Adipocyte (in vitro differentiated cells): ENCODE measurements at regions not wholly inside any gene's neighbourhood (a gene's known extent, or its start where the extent isn't known, plus 50 kb on each side); places are given as distances from the start of the nearest gene placed in this dataset.

ENCODE experiments used
- DNase-seq: peaks from one replicate; pipeline ENCODE4 v3.0.0-alpha.2; 2015; ENCODE audit warnings: low read depth
- H3K27me3 ChIP-seq: replicated peaks from 2 replicates; pipeline ENCODE4 v1.7.0; 2013; ENCODE audit warnings: mild to moderate bottlenecking, low read length, moderate library complexity; ENCODE audit not compliant: control insufficient read depth, insufficient read depth
- H3K36me3 ChIP-seq: 2 replicates; pipeline ENCODE4 v1.7.0; 2013; ENCODE audit warnings: low read length, mild to moderate bottlenecking, moderate library complexity; ENCODE audit not compliant: control insufficient read depth, insufficient read depth, severe bottlenecking
- H3K4me1 ChIP-seq: 2 replicates; pipeline ENCODE4 v1.7.0; 2013; ENCODE audit warnings: mild to moderate bottlenecking, low read length, moderate library complexity; ENCODE audit not compliant: control insufficient read depth, insufficient read depth
- H3K4me3 ChIP-seq: 2 replicates; pipeline ENCODE4 v1.7.0; 2013; ENCODE audit warnings: mild to moderate bottlenecking, low read length, moderate library complexity
- H3K9ac ChIP-seq: 2 replicates; pipeline ENCODE4 v1.7.0; 2013; ENCODE audit warnings: mild to moderate bottlenecking, low read length, moderate library complexity
- H3K9me3 ChIP-seq: 2 replicates; pipeline ENCODE4 v1.7.0; 2013; ENCODE audit warnings: mild to moderate bottlenecking, low read length, moderate library complexity; ENCODE audit not compliant: control insufficient read depth

- Histone ChIP-seq H3K9me3 (no peaks in the 10 kb centered on the region), H3K36me3 (no peaks in the 10 kb centered on the region), H3K4me1 (peaks cover 12% of the 10 kb centered on the region), H3K4me3 (no peak overlapping the region), H3K9ac (no peak overlapping the region), H3K27me3 (no peaks in the 10 kb centered on the region)
- DNase-seq: no peak
Measured at GRCh38 chr18:24797981-24798380, 337.5 kb downstream of the HRH4 start.

- H3K36me3 ChIP-seq: no peaks in the 10 kb centered on the region
- no peak overlapping the region for H3K9ac ChIP-seq
- H3K27me3 ChIP-seq: no peaks in the 10 kb centered on the region
- H3K9me3 ChIP-seq: no peaks in the 10 kb centered on the region
- no peak for DNase-seq
- H3K4me1 ChIP-seq: peaks cover 12% of the 10 kb centered on the region
- H3K4me3 ChIP-seq: no peak overlapping the region
Measured at GRCh38 chr18:24799176-24799575, 338.7 kb downstream of the HRH4 start.

- DNase-seq: no peak
- no peak overlapping the region for H3K9ac ChIP-seq
- H3K9me3 ChIP-seq: no peaks in the 10 kb centered on the region
- H3K36me3 ChIP-seq: no peaks in the 10 kb centered on the region
- peaks cover 12% of the 10 kb centered on the region for H3K4me1 ChIP-seq
- no peaks in the 10 kb centered on the region for H3K27me3 ChIP-seq
- H3K4me3 ChIP-seq: no peak overlapping the region
Measured at GRCh38 chr18:24799720-24800119, 339.3 kb downstream of the HRH4 start.

GRCh38 chr18:24801001-24801400 is 340.6 kb downstream of the HRH4 start:
- Histone ChIP-seq H3K36me3 (no peaks in the 10 kb centered on the region), H3K9me3 (no peaks in the 10 kb centered on the region), H3K27me3 (no peaks in the 10 kb centered on the region), H3K4me3 (no peak overlapping the region), H3K4me1 (peaks cover 12% of the 10 kb centered on the region), H3K9ac (no peak overlapping the region)
- no peak for DNase-seq

GRCh38 chr18:24802456-24802855 is 342.0 kb downstream of the HRH4 start:
- no peaks in the 10 kb centered on the region for H3K9me3 ChIP-seq
- H3K27me3 ChIP-seq: no peaks in the 10 kb centered on the region
- no peak overlapping the region for H3K9ac ChIP-seq
- H3K36me3 ChIP-seq: no peaks in the 10 kb centered on the region
- no peak for DNase-seq
- H3K4me3 ChIP-seq: no peak overlapping the region
- peaks cover 12% of the 10 kb centered on the region for H3K4me1 ChIP-seq

- no peak for DNase-seq
- H3K9ac ChIP-seq: no peak overlapping the region
Measured at GRCh38 chr18:24805156-24805555, 344.7 kb downstream of the HRH4 start.

GRCh38 chr18:24809173-24809950 is 348.9 kb downstream of the HRH4 start:
- no peak for DNase-seq
- Histone ChIP-seq H3K4me1 (peaks cover 10% of the 10 kb centered on the region), H3K9me3 (peaks cover 3% of the 10 kb centered on the region), H3K4me3 (no peak overlapping the region), H3K9ac (no peak overlapping the region), H3K27me3 (no peaks in the 10 kb centered on the region), H3K36me3 (no peaks in the 10 kb centered on the region)

More at GRCh38 chr18:24805156-24805555, 344.7 kb downstream of the HRH4 start:
- Histone ChIP-seq H3K9me3 (peaks cover 3% of the 10 kb centered on the region), H3K4me1 (no peaks in the 10 kb centered on the region), H3K4me3 (no peak overlapping the region), H3K27me3 (no peaks in the 10 kb centered on the region), H3K36me3 (no peaks in the 10 kb centered on the region)

- H3K27me3 ChIP-seq: no peaks in the 10 kb centered on the region
- no peaks in the 10 kb centered on the region for H3K36me3 ChIP-seq
- H3K4me1 ChIP-seq: peaks cover 10% of the 10 kb centered on the region
- DNase-seq: no peak
- no peak overlapping the region for H3K9ac ChIP-seq
- peaks cover 3% of the 10 kb centered on the region for H3K9me3 ChIP-seq
- no peak overlapping the region for H3K4me3 ChIP-seq
Measured at GRCh38 chr18:24810561-24811305, 350.3 kb downstream of the HRH4 start.

GRCh38 chr18:24811950-24812681 is 351.7 kb downstream of the HRH4 start:
- Histone ChIP-seq H3K4me3 (no peak overlapping the region), H3K9ac (no peak overlapping the region)

GRCh38 chr18:24814521-24814920 is 354.1 kb downstream of the HRH4 start:
- DNase-seq: no peak

More at GRCh38 chr18:24811950-24812681, 351.7 kb downstream of the HRH4 start:
- peaks cover 3% of the 10 kb centered on the region for H3K9me3 ChIP-seq
- no peak for DNase-seq
- H3K4me1 ChIP-seq: peaks cover 10% of the 10 kb centered on the region
- H3K27me3 ChIP-seq: no peaks in the 10 kb centered on the region
- no peaks in the 10 kb centered on the region for H3K36me3 ChIP-seq

GRCh38 chr18:24817150-24817549 is 356.7 kb downstream of the HRH4 start:
- H3K9me3 ChIP-seq: no peaks in the 10 kb centered on the region
- peaks cover 4% of the 10 kb centered on the region for H3K4me1 ChIP-seq
- DNase-seq: no peak
- no peaks in the 10 kb centered on the region for H3K27me3 ChIP-seq
- H3K4me3 ChIP-seq: no peak overlapping the region
- no peak overlapping the region for H3K9ac ChIP-seq
- H3K36me3 ChIP-seq: no peaks in the 10 kb centered on the region

More at GRCh38 chr18:24814521-24814920, 354.1 kb downstream of the HRH4 start:
- H3K4me1 ChIP-seq: peaks cover 10% of the 10 kb centered on the region
- H3K27me3 ChIP-seq: no peaks in the 10 kb centered on the region
- no peaks in the 10 kb centered on the region for H3K36me3 ChIP-seq
- no peak overlapping the region for H3K9ac ChIP-seq
- H3K9me3 ChIP-seq: no peaks in the 10 kb centered on the region
- H3K4me3 ChIP-seq: no peak overlapping the region
